Pancreas (tissue), 10 donors: ENCODE measurements at regions not wholly inside any gene's neighbourhood (a gene's known extent, or its start where the extent isn't known, plus 50 kb on each side); places are given as distances from the start of the nearest gene placed in this dataset.

Experiments used
- ATAC-seq, 4 donors: fragments of 200-7000 bp; cut with Tn5 transposase; one replicate each; pipeline versions ENCODE4 v1.8.0 to v1.9.1; 2020; ENCODE audit warnings: mild to moderate bottlenecking in 4 of 4, moderate library complexity in 4 of 4
- DNase-seq, 6 donors: peaks; one replicate each; pipeline ENCODE4 v3.0.0-alpha.2; 2020
- FAIRE-seq: peaks from 2 replicates; lab custom pipeline; 2012; peaks lifted over from hg19 to GRCh38; lab: Jason Lieb, UNC
- H3K27ac ChIP-seq, 4 donors: fragments of 200-600 bp; sonication (generic); 1 replicate in 3 of 4; 2 replicates in 1 of 4; pipeline versions ENCODE4 v1.5.0 to v1.8.0; 2020
- H3K27me3 ChIP-seq, 4 donors: fragments of 200-600 bp; one replicate each; pipeline ENCODE4 v1.8.0; 2021
- H3K36me3 ChIP-seq, 3 donors: fragments of 200-600 bp; sonication (generic) in 1 of 3; one replicate each; pipeline versions ENCODE4 v1.5.0 to v1.8.0; 2020 to 2021
- H3K4me1 ChIP-seq, 3 donors: fragments of 200-600 bp; one replicate each; pipeline ENCODE4 v1.8.0; 2021
- H3K4me3 ChIP-seq, 4 donors: fragments of 200-600 bp; sonication (generic) in 2 of 4; one replicate each; pipeline versions ENCODE4 v1.5.0 to v1.8.0; 2020 to 2021
- H3K9me3 ChIP-seq, 4 donors: fragments of 200-600 bp; one replicate each; pipeline ENCODE4 v1.8.0; 2021
- WGBS, 2 donors: extraction: QIAGEN DNeasy Blood & Tissue Kit; methylation state at CpG; one replicate each; pipeline ENCODE4 v1.1.7; 2013; 5-methylcytosine and 5-hydroxymethylcytosine counted together
- intact Hi-C, 3 donors: fragments of 100-400 bp; cut with DNase I; formaldehyde crosslinking; loops; one replicate each; pipeline versions ENCODE4 v1.11.1 to v1.14.2; 2022
- TF ChIP-seq, protein P1 (sequence below), 4 donors: fragments of 200-600 bp; sonication (generic) in 3 of 4; IDR thresholded peaks; one replicate each; pipeline versions ENCODE4 v1.5.0 to v1.8.0; 2021; ENCODE audit warnings: antibody characterized with exemption in 4 of 4
- donor health status: healthy with polysubstance abuse.
- donor health status: DM: no; HTN: no; CAD: no; lungs with moderate emphysema.
- donor health status: DM: no; HTN: no; CAD: no.
- donor health status: control.
- donor health status: control.
- donor health status: Bipolar disorder and iron deficiency.
- donor health status: DM: yes; HTN: yes; CAD: no.
- donor health status: DM: no; HTN: no; CAD: no.
- donor health status: DM: no; HTN: no; CAD: no.
- donor health status: DM: yes; HTN: yes; CAD: no.

DNA sequence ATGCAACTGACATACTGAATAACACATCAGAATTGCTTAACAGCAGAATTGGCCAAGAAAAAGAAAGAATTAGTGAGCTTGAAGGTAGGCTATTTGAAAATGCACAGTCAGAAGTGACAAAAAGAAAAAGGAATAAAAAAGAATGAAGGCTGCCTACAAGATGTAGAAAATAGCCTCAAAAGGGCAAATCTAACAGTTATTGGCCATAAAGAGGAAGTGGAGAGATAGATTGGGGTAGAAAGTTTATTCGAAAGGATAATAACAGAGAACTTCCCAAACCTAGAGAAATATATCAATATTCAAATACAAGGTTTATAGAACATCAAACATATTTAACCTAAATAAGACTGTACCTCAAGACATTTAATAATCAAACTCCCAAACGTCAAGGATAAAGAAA is 67.5 kb downstream of the ATP6V1G3 start:
- no peaks in the 10 kb centered on the region for H3K36me3 ChIP-seq
- no peak overlapping the region for H3K27ac ChIP-seq
- no peaks in the 10 kb centered on the region for H3K4me1 ChIP-seq
- DNase-seq (no peak), ATAC-seq (no peak), FAIRE-seq (no peak)
- TF ChIP-seq, protein P1, sequence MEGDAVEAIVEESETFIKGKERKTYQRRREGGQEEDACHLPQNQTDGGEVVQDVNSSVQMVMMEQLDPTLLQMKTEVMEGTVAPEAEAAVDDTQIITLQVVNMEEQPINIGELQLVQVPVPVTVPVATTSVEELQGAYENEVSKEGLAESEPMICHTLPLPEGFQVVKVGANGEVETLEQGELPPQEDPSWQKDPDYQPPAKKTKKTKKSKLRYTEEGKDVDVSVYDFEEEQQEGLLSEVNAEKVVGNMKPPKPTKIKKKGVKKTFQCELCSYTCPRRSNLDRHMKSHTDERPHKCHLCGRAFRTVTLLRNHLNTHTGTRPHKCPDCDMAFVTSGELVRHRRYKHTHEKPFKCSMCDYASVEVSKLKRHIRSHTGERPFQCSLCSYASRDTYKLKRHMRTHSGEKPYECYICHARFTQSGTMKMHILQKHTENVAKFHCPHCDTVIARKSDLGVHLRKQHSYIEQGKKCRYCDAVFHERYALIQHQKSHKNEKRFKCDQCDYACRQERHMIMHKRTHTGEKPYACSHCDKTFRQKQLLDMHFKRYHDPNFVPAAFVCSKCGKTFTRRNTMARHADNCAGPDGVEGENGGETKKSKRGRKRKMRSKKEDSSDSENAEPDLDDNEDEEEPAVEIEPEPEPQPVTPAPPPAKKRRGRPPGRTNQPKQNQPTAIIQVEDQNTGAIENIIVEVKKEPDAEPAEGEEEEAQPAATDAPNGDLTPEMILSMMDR (IDR thresholded peaks at IDR 0.05), result no peak
- no peaks in the 10 kb centered on the region for H3K27me3 ChIP-seq
- intact Hi-C loops, result no loop called here
- no peaks in the 10 kb centered on the region for H3K9me3 ChIP-seq
- H3K4me3 ChIP-seq, result no peak overlapping the region
- 68 to 81% methylated on average over 2 of the region's 2 CpGs for WGBS, 2 donors

DNA sequence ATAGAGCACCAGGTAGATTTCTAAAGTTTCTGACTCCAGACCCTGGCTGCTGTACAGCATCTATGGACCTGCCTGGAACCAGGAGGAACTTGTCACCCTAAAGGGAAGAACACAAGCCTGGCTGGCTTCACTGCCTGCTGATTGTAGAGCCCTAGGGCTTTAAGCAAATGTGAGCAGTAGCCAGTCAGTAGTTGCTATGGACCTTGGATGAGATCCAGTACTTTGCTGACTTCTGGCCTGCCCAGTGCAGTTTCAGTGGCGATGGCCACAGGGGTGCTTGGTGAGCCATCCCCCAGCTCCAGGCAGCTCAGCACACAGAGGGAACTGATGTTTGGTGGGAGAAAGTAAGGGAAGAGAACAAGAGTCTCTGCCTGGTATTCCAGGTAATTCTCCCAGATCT is 68.4 kb downstream of the ATP6V1G3 start:
- H3K27me3 ChIP-seq, result no peaks in the 10 kb centered on the region
- WGBS, 2 donors, result 78 to 86% methylated on average over 1 of the region's 1 CpG
- no peaks in the 10 kb centered on the region for H3K4me1 ChIP-seq
- H3K36me3 ChIP-seq, result no peaks in the 10 kb centered on the region
- ATAC-seq (no peak), DNase-seq (no peak), FAIRE-seq (no peak)
- intact Hi-C loops, result no loop called here
- no peaks in the 10 kb centered on the region for H3K9me3 ChIP-seq
- no peak overlapping the region for H3K27ac ChIP-seq
- no peak overlapping the region for H3K4me3 ChIP-seq
- TF ChIP-seq, protein P1 (IDR thresholded peaks at IDR 0.05), result no peak

DNA sequence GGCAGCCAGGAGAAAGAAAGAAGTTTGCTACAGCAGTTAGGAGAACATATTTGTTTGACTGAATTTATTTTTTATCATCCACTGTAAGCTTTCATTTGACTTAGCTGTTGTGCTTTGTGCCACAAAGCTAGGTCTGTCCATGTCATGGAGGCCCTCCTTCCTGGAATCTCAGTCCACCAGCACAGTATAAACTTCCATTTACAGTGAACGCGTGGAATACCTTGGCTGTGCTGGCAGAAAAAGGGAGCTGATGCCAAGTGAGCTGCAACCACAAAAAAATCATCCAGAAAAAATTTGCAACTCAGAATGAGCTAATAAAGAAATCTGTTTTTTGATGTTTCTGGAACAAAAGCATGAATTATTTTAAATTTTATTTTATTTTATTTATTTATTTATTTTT is 72.6 kb downstream of the ATP6V1G3 start:
- WGBS, 2 donors, result 83 to 92% methylated on average over 2 of the region's 2 CpGs
- no peak for DNase-seq

DNA sequence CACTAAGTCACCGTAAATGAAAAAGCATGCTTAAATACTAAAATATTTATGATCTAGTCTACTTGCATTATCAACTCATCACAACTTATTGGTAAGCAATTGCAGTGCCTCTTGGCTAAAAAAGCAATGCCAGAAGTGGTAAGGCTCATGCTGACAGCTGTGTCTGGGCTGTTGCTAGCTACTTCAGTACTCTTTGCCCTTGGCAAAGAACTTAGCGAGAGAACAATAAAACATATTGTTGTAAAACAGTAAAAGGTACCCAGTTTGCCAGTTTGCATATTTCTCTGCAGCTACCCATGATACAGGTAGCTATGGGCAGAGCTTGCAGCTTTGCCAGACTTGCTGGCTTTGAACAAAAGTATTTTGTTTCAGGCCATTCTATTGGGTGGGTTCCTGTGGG is 73.1 kb downstream of the ATP6V1G3 start:
- Histone ChIP-seq H3K9me3 (no peaks in the 10 kb centered on the region), H3K36me3 (no peaks in the 10 kb centered on the region), H3K4me3 (no peak overlapping the region), H3K27ac (no peak overlapping the region), H3K4me1 (no peaks in the 10 kb centered on the region), H3K27me3 (no peaks in the 10 kb centered on the region)
- FAIRE-seq (no peak), DNase-seq (no peak), ATAC-seq (peak in 2 of 4 donors; percentile 15 to 63)
- WGBS, 2 donors, result 58 to 62% methylated on average over 2 of the region's 2 CpGs
- TF ChIP-seq, protein P1 (IDR thresholded peaks at IDR 0.05), result no peak
- intact Hi-C loops, result no loop called here

More for the DNA sequence above, 72.6 kb downstream of the ATP6V1G3 start:
- intact Hi-C loops, result no loop called here
- H3K36me3 ChIP-seq, result no peaks in the 10 kb centered on the region
- no peak for ATAC-seq
- FAIRE-seq, result no peak
- no peaks in the 10 kb centered on the region for H3K9me3 ChIP-seq
- H3K27me3 ChIP-seq, result no peaks in the 10 kb centered on the region
- H3K4me1 ChIP-seq, result no peaks in the 10 kb centered on the region
- H3K4me3 ChIP-seq, result no peak overlapping the region
- TF ChIP-seq, protein P1 (IDR thresholded peaks at IDR 0.05), result no peak
- H3K27ac ChIP-seq, result no peak overlapping the region

DNA sequence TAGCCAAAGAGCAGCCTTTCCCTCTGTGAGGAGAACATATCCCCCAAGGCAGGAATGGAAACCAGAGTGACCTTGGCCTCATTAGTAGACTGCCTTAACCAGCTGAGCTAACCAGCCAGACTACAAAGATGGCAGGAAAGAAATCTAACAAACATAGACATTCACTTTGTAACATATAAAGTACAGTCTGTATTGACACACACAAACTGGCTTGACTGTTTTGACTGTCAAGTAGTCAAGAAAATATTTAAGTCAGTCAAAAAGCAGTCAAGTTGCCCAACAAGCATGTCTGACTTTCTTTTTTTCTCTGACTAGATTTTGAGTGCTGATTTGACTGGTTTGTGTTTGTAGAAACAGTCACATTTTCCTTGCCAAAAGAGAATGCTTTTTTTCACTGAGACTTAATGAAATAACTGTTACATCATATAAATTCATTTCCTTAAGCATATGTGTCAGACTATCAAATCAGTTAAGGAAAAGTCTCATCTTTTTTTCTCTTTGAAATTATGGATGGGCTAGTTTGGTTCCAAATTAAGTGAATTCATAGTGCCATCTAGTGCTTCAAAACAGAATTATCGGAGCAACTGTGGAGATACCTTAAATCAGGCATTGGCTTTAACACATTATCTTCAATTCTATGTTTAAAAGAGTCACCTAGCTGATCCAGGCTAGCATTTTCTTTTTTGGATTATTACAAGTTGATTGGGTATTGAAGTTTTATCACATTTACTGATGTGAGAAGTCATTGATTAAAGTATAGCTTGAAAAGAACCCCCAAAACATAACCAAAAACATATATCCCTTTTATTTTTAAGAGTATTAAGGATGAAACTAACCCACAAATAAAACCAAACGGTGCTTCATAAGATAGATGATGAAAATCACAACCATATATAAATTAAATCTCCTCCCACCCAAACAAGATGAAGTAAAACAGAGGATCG is 75.0 kb downstream of the ATP6V1G3 start:
- FAIRE-seq, result peak; percentile 78
- peak; percentile 40 to 81 (median 78) for ATAC-seq
- Histone ChIP-seq H3K4me3 (no peak overlapping the region), H3K27ac (no peak overlapping the region), H3K36me3 (no peaks in the 10 kb centered on the region), H3K4me1 (no peaks in the 10 kb centered on the region), H3K9me3 (no peaks in the 10 kb centered on the region), H3K27me3 (no peaks in the 10 kb centered on the region)
- TF ChIP-seq, protein P1 (IDR thresholded peaks at IDR 0.05), result peak in 3 of 4 donors; percentile 39 to 47 (median 44)
- DNase-seq, result no peak
- 27 to 29% methylated on average over 3 of the region's 3 CpGs for WGBS, 2 donors
- intact Hi-C loops, result no loop called here
